IMR-90 (cell line): ENCODE measurements at regions not wholly inside any gene's neighbourhood (a gene's known extent, or its start where the extent isn't known, plus 50 kb on each side); places are given as distances from the start of the nearest gene placed in this dataset.

ENCODE experiments used
- ATAC-seq: fragments of 200-7000 bp; cut with Tn5 transposase; 2 replicates; pipeline ENCODE4 v1.9.1; 2020; ENCODE audit warnings: low read depth, mild to moderate bottlenecking, moderate library complexity
- BruUV-seq: library from RNA; stranded (reverse); fragments of 400-500 nt; replicated peaks from 2 replicates; lab custom pipeline; 2021; lab: Mats Ljungman, UMichigan
- CTCF ChIA-PET: fragments of 300-600 bp; formaldehyde crosslinking; extraction: SDS; loops from one replicate; lab custom pipeline; 2021; ENCODE audit warnings: antibody characterized with exemption; lab: Yijun Ruan, JAX
- POLR2A ChIA-PET: fragments of 300-600 bp; sonication (Branson Sonifier 250); formaldehyde crosslinking; loops from one replicate; lab custom pipeline; 2022; ENCODE audit warnings: antibody characterized with exemption; ENCODE audit not compliant: unreplicated experiment; lab: Charles Lee
- DNase-seq: peaks from one replicate; pipeline ENCODE4 v3.0.0; 2013
- H2AFZ ChIP-seq: replicated peaks from 2 replicates; pipeline ENCODE3; 2013; ENCODE audit warnings: low read length, mild to moderate bottlenecking; ENCODE audit not compliant: poor library complexity
- H2AK5ac ChIP-seq: 2 replicates; pipeline ENCODE4 v1.6.1; 2013; ENCODE audit warnings: low read depth, low read length, inconsistent platforms
- H2AK9ac ChIP-seq: replicated peaks from 2 replicates; pipeline ENCODE3; 2013; ENCODE audit warnings: mild to moderate bottlenecking, low read depth, low read length, moderate library complexity; ENCODE audit not compliant: poor library complexity
- H2BK120ac ChIP-seq: 2 replicates; pipeline ENCODE4 v1.6.1; 2013; ENCODE audit warnings: low read depth, low read length, inconsistent platforms
- H2BK15ac ChIP-seq: 3 replicates; pipeline ENCODE4 v1.6.1; 2013; ENCODE audit warnings: low read depth, low read length, inconsistent platforms
- H2BK20ac ChIP-seq: 2 replicates; pipeline ENCODE4 v1.6.1; 2013; ENCODE audit warnings: low read depth, mild to moderate bottlenecking, inconsistent platforms, low read length, moderate library complexity
- H2BK5ac ChIP-seq: 2 replicates; pipeline ENCODE4 v1.6.1; 2013; ENCODE audit warnings: mild to moderate bottlenecking, low read depth, low read length, inconsistent platforms; ENCODE audit not compliant: poor library complexity, severe bottlenecking
- H3K14ac ChIP-seq: replicated peaks from 2 replicates; pipeline ENCODE4 v1.6.1; 2013; ENCODE audit warnings: low read depth, low read length, inconsistent platforms
- H3K18ac ChIP-seq: 2 replicates; pipeline ENCODE4 v1.6.1; 2013; ENCODE audit warnings: low read depth, low read length, control low read depth
- H3K23ac ChIP-seq: 2 replicates; pipeline ENCODE4 v1.6.1; 2013; ENCODE audit warnings: low read depth, low read length, inconsistent platforms
- H3K27ac ChIP-seq: 2 replicates; pipeline ENCODE4 v1.5.1; 2013; ENCODE audit warnings: mild to moderate bottlenecking, control low read depth, low read length; ENCODE audit not compliant: insufficient read depth
- H3K27me3 ChIP-seq: 2 replicates; pipeline ENCODE4 v1.6.1; 2013; ENCODE audit warnings: low read length; ENCODE audit not compliant: control insufficient read depth, insufficient read depth
- H3K36me3 ChIP-seq: 2 replicates; pipeline ENCODE4 v1.6.1; 2013; ENCODE audit warnings: low read length, mixed read lengths; ENCODE audit not compliant: control insufficient read depth, insufficient read depth
- H3K4ac ChIP-seq: 2 replicates; pipeline ENCODE4 v1.6.1; 2013; ENCODE audit warnings: low read depth, low read length, inconsistent platforms
- H3K4me1 ChIP-seq: 2 replicates; pipeline ENCODE4 v1.6.1; 2013; ENCODE audit warnings: low read length, mixed read lengths; ENCODE audit not compliant: control insufficient read depth, insufficient read depth
- H3K4me2 ChIP-seq: 2 replicates; pipeline ENCODE4 v1.6.1; 2013; ENCODE audit warnings: low read depth, mild to moderate bottlenecking, control low read depth, low read length, moderate library complexity
- H3K4me3 ChIP-seq: 2 replicates; pipeline ENCODE4 v1.5.1; 2013; ENCODE audit warnings: low read depth, mild to moderate bottlenecking, control low read depth, low read length, moderate library complexity; ENCODE audit not compliant: insufficient read depth
- H3K56ac ChIP-seq: 2 replicates; pipeline ENCODE4 v1.6.1; 2013; ENCODE audit warnings: low read length, inconsistent platforms; ENCODE audit not compliant: insufficient read depth; ENCODE audit errors: extremely low read depth
- H3K79me1 ChIP-seq, 2 experiments: 2 replicates each; pipeline ENCODE4 v1.6.1; 2013; ENCODE audit warnings: low read length in 2 of 2, inconsistent platforms in 1 of 2, low read depth in 1 of 2
- H3K9ac ChIP-seq: 2 replicates; pipeline ENCODE4 v1.6.1; 2013; ENCODE audit warnings: low read depth, low read length, control low read depth
- H3K9me1 ChIP-seq: 2 replicates; pipeline ENCODE4 v1.6.1; 2013; ENCODE audit warnings: low read length, inconsistent platforms; ENCODE audit not compliant: insufficient read depth
- H3K9me3 ChIP-seq: 2 replicates; pipeline ENCODE4 v1.6.1; 2013; ENCODE audit warnings: low read length; ENCODE audit not compliant: control insufficient read depth, insufficient read depth
- H4K20me1 ChIP-seq: 2 replicates; pipeline ENCODE4 v1.6.1; 2013; ENCODE audit warnings: low read length, inconsistent platforms; ENCODE audit not compliant: insufficient read depth
- H4K5ac ChIP-seq: 2 replicates; pipeline ENCODE4 v1.6.1; 2013; ENCODE audit warnings: mild to moderate bottlenecking, low read depth, low read length, control low read depth
- H4K8ac ChIP-seq, 2 experiments: 2 replicates each; pipeline ENCODE4 v1.6.1; 2013; ENCODE audit warnings: low read depth in 2 of 2, low read length in 2 of 2, control low read depth in 1 of 2, inconsistent platforms in 1 of 2
- H4K91ac ChIP-seq: 2 replicates; pipeline ENCODE4 v1.6.1; 2013; ENCODE audit warnings: low read depth, low read length, inconsistent platforms; ENCODE audit not compliant: insufficient read depth
- BHLHE40 ChIP-seq: fragments of 150-350 bp; IDR thresholded peaks from 2 replicates; pipeline ENCODE4 v1.6.1; 2016; ENCODE audit warnings: mild to moderate bottlenecking, low read depth, low read length
- CEBPB ChIP-seq: IDR thresholded peaks from 2 replicates; pipeline ENCODE4 v1.6.1; 2012; ENCODE audit warnings: low read depth, low read length, improper control_type of control experiment
- CHD1 ChIP-seq: IDR thresholded peaks from 2 replicates; pipeline ENCODE4 v1.6.1; 2012; ENCODE audit warnings: low read depth, low read length, improper control_type of control experiment
- MAFK ChIP-seq: IDR thresholded peaks from 2 replicates; pipeline ENCODE4 v1.6.1; 2012; ENCODE audit warnings: low read depth, low read length, improper control_type of control experiment
- MXI1 ChIP-seq: IDR thresholded peaks from 2 replicates; pipeline ENCODE4 v1.6.1; 2012; ENCODE audit warnings: low read depth, mild to moderate bottlenecking, low read length, moderate library complexity, borderline replicate concordance
- SMC3 ChIP-seq: fragments of 150-350 bp; IDR thresholded peaks from 2 replicates; pipeline ENCODE4 v1.6.1; 2016; ENCODE audit warnings: low read depth, mild to moderate bottlenecking, antibody characterized with exemption, low read length, moderate library complexity
- USF2 ChIP-seq: fragments of 150-350 bp; IDR thresholded peaks from 2 replicates; pipeline ENCODE4 v1.6.1; 2017; ENCODE audit warnings: mild to moderate bottlenecking, antibody characterized with exemption, low read length, low read depth
- WGBS, 2 experiments: methylation state at CpG; one replicate each; pipeline versions ENCODE4 v1.1.5 to v1.1.7; 2013; ENCODE audit warnings: missing lambda C conversion rate in 2 of 2; ENCODE audit not compliant: insufficient read length in 1 of 2; ENCODE audit errors: extremely low coverage in 2 of 2; 5-methylcytosine and 5-hydroxymethylcytosine counted together
- dilution Hi-C: fragments of 300-500 bp; cut with HindIII; formaldehyde crosslinking; loops from one replicate; pipeline ENCODE4 v1.14.3; 2018; ENCODE audit warnings: low sequenced_read_pairs; ENCODE audit not compliant: unreplicated experiment
- in situ Hi-C: fragments of 300-500 bp; cut with MboI; formaldehyde crosslinking; loops from 3 replicates; pipeline ENCODE4 v1.14.3; 2019; ENCODE audit warnings: low sequenced_read_pairs, inconsistent platforms, mixed read lengths
- intact Hi-C: fragments of 100-400 bp; cut with micrococcal nuclease; formaldehyde crosslinking; loops from 2 replicates; pipeline ENCODE4 v1.10.0; 2022

DNA sequence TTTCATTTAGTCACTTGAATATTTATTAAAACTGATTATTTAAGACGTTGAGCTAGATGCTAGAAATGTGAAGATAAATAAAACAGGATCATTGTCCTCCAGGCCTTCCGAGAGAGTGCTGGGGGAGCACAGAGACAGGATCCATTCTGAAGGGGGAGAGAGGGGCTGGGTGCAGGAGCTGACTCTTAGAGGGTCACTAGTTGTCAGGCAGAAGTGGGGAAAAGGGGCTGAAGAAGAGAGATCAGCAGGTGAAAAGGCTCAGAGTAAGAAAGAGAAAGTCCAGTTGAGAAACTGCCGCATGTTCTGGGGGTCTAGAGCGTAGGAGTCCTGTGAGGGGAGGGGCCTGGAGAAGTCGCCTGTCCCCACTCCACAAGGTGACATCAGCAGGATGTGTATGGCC, 206.2 kb upstream of the SNX19 start:
- intact Hi-C loops = no loop called here
- Histone ChIP-seq H2AK5ac (no peak overlapping the region), H3K9ac (no peak overlapping the region), H2AK9ac (no peak overlapping the region), H3K56ac (no peak overlapping the region), H3K79me1 (no peaks in the 10 kb centered on the region), H3K9me1 (no peaks in the 10 kb centered on the region), H3K27me3 (no peaks in the 10 kb centered on the region), H4K20me1 (no peaks in the 10 kb centered on the region), H2BK5ac (no peak overlapping the region), H4K91ac (no peak overlapping the region), H2BK15ac (no peak overlapping the region), H3K4me1 (no peaks in the 10 kb centered on the region), H3K9me3 (peaks cover 2% of the 10 kb centered on the region; the same call in 1 of the 2 replicates), H2AFZ (no peak overlapping the region), H2BK20ac (no peak overlapping the region), H3K14ac (no peak overlapping the region), H4K8ac (no peak overlapping the region), H3K36me3 (no peaks in the 10 kb centered on the region), H4K5ac (no peak overlapping the region), H3K4ac (no peak overlapping the region), H3K27ac (no peak overlapping the region), H3K4me2 (no peak overlapping the region), H3K4me3 (no peak overlapping the region), H2BK120ac (no peak overlapping the region), H3K23ac (no peak overlapping the region), H3K18ac (no peak overlapping the region)
- ChIA-PET POLR2A (interaction anchor here (0.6 kb wide), 1 partner anchor 1027 kb away, joined by 3 read pairs; no protein-coding TSS in a partner anchor), CTCF (no interaction called here)
- in situ Hi-C loops = no loop called here
- DNase-seq (no peak), ATAC-seq (no peak)
- TF ChIP-seq MXI1 (no peak), MAFK (no peak), BHLHE40 (no peak), CEBPB (no peak), SMC3 (no peak), CHD1 (no peak), USF2 (no peak)
- dilution Hi-C loops = no loop called here
- BruUV-seq = no TSS peak
- 67% methylated on average over 1 of the region's 5 CpGs; no CpG with 5 or more reads in 1 of the 2 experiments for WGBS, 2 experiments
